PC-9 (cell line): ENCODE measurements at regions not wholly inside any gene's neighbourhood (a gene's known extent, or its start where the extent isn't known, plus 50 kb on each side); places are given as distances from the start of the nearest gene placed in this dataset.

Experiments
- CTCF ChIP-seq: fragments of 200-600 bp; sonication (generic); conservative IDR thresholded peaks from 2 replicates; pipeline ENCODE4 v1.6.1; 2017; ENCODE audit warnings: mixed run types, antibody characterized with exemption, mild to moderate bottlenecking, moderate library complexity
- EZH2 ChIP-seq: fragments of 200-600 bp; sonication (generic); IDR thresholded peaks from 2 replicates; pipeline ENCODE4 v1.8.0; 2017; ENCODE audit warnings: antibody characterized with exemption, low read depth

GRCh38 chr2:201947287-201947686, 86.4 kb upstream of the FZD7 start:
- TF ChIP-seq CTCF (no peak), EZH2 (no peak)
